Adrenal gland (tissue), 9 donors: ENCODE measurements at regions not wholly inside any gene's neighbourhood (a gene's known extent, or its start where the extent isn't known, plus 50 kb on each side); places are given as distances from the start of the nearest gene placed in this dataset.

ENCODE experiments used
- DNase-seq, 7 donors: peaks; one replicate each; pipeline ENCODE4 v3.0.0-alpha.2; 2019 to 2020
- H3K27ac ChIP-seq, 5 donors: fragments of 200-600 bp; sonication (generic) in 4 of 5; 1 replicate in 3 of 5; 2 replicates in 2 of 5; pipeline versions ENCODE4 v1.5.1 to v1.8.0; 2016 to 2020; ENCODE audit warnings: mild to moderate bottlenecking in 1 of 5
- H3K27me3 ChIP-seq: fragments of 200-600 bp; 2 replicates; pipeline ENCODE4 v1.8.0; 2021
- H3K36me3 ChIP-seq, 2 donors: fragments of 200-600 bp; replicated peaks in 1 of 2; 1 replicate in 1 of 2; 2 replicates in 1 of 2; pipeline versions ENCODE4 v1.5.1 to v1.8.0; 2018 to 2022
- H3K4me1 ChIP-seq, 2 donors: fragments of 200-600 bp; replicated peaks in 1 of 2; 1 replicate in 1 of 2; 2 replicates in 1 of 2; pipeline versions ENCODE4 v1.5.1 to v1.8.0; 2018 to 2021
- H3K4me3 ChIP-seq, 4 donors: fragments of 200-600 bp; sonication (generic) in 3 of 4; one replicate each; pipeline ENCODE4 v1.5.1; 2016 to 2018
- H3K9me3 ChIP-seq, 3 donors: fragments of 200-600 bp; sonication (generic) in 1 of 3; replicated peaks in 1 of 3; 1 replicate in 2 of 3; 2 replicates in 1 of 3; pipeline versions ENCODE4 v1.5.1 to v1.8.0; 2016 to 2021
- CTCF ChIP-seq, 6 experiments: fragments of 450-650 bp in 4 of 6; fragments of 200-600 bp in 2 of 6; sonication (generic) in 1 of 6; IDR thresholded peaks; 1 replicate in 5 of 6; 2 replicates in 1 of 6; pipeline versions ENCODE4 v1.5.1 to v1.8.0; 2016 to 2021; ENCODE audit warnings: antibody characterized with exemption in 6 of 6, mild to moderate bottlenecking in 2 of 6, moderate library complexity in 1 of 6
- POLR2A ChIP-seq, 2 donors: fragments of 450-650 bp; IDR thresholded peaks; one replicate each; pipeline ENCODE4 v1.6.1; 2017; ENCODE audit warnings: antibody characterized with exemption in 2 of 2, mild to moderate bottlenecking in 2 of 2, moderate library complexity in 1 of 2
- WGBS, 4 donors: extraction: QIAGEN DNeasy Blood & Tissue Kit in 2 of 4; methylation state at CpG; one replicate each; pipeline versions ENCODE4 v1.1.5 to v1.1.7; 2013 to 2017; 5-methylcytosine and 5-hydroxymethylcytosine counted together
- intact Hi-C, 2 donors: fragments of 100-400 bp; cut with DNase I; formaldehyde crosslinking; loops; one replicate each; pipeline versions ENCODE4 v1.14.1 to v1.15.0; 2022 to 2023
- donor health status: healthy with polysubstance abuse.
- donor health status: Bipolar disorder and iron deficiency.
- donor health status: DM: yes; HTN: yes; CAD: no.
- donor health status: DM: no; HTN: no; CAD: no.
- donor health status: DM: no; HTN: no; CAD: no.

- H3K27ac ChIP-seq = no peak overlapping the region
- H3K27me3 ChIP-seq = no peaks in the 10 kb centered on the region
- no peaks in the 10 kb centered on the region for H3K4me1 ChIP-seq
- no peaks in the 10 kb centered on the region for H3K9me3 ChIP-seq
- H3K36me3 ChIP-seq = no peaks in the 10 kb centered on the region
- DNase-seq = no peak
- 79 to 81% (median 80%) methylated on average over 4 of the region's 4 CpGs for WGBS, 4 donors
- TF ChIP-seq CTCF (IDR thresholded peaks at IDR 0.05) (no peak), POLR2A (IDR thresholded peaks at IDR 0.05) (no peak)
- intact Hi-C loops = no loop called here
- H3K4me3 ChIP-seq = no peak overlapping the region
These were observed 273.9 kb downstream of the NPR3 start for GRCh38 chr5:32984851-32985610.

GRCh38 chr5:32989815-32990214 lies 278.7 kb downstream of the NPR3 start:
- TF ChIP-seq POLR2A (IDR thresholded peaks at IDR 0.05) (no peak), CTCF (IDR thresholded peaks at IDR 0.05) (no peak)
- H3K36me3 ChIP-seq = no peaks in the 10 kb centered on the region
- WGBS, 4 donors = 83 to 97% (median 91%) methylated on average over 5 of the region's 5 CpGs

GRCh38 chr5:32990593-32991420 lies 279.7 kb downstream of the NPR3 start:
- Histone ChIP-seq H3K4me1 (no peaks in the 10 kb centered on the region), H3K27ac (no peak overlapping the region), H3K9me3 (no peaks in the 10 kb centered on the region), H3K4me3 (no peak overlapping the region), H3K36me3 (no peaks in the 10 kb centered on the region), H3K27me3 (no peaks in the 10 kb centered on the region)
- no peak for TF ChIP-seq POLR2A (IDR thresholded peaks at IDR 0.05)
- intact Hi-C loops = no loop called here
- DNase-seq = no peak
- 83 to 91% (median 90%) methylated on average over 13 of the region's 13 CpGs for WGBS, 4 donors

More at GRCh38 chr5:32989815-32990214, 278.7 kb downstream of the NPR3 start:
- H3K4me3 ChIP-seq = no peak overlapping the region
- H3K27ac ChIP-seq = no peak overlapping the region
- no peaks in the 10 kb centered on the region for H3K27me3 ChIP-seq
- H3K9me3 ChIP-seq = no peaks in the 10 kb centered on the region
- no peaks in the 10 kb centered on the region for H3K4me1 ChIP-seq
- intact Hi-C loops = no loop called here
- no peak for DNase-seq

GRCh38 chr5:32991421-32991815 lies 280.3 kb downstream of the NPR3 start:
- intact Hi-C loops = no loop called here
- no peak overlapping the region for H3K4me3 ChIP-seq
- H3K36me3 ChIP-seq = no peaks in the 10 kb centered on the region
- no peaks in the 10 kb centered on the region for H3K4me1 ChIP-seq
- TF ChIP-seq CTCF (IDR thresholded peaks at IDR 0.05) (no peak), POLR2A (IDR thresholded peaks at IDR 0.05) (no peak)
- DNase-seq = no peak
- 80 to 91% (median 89%) methylated on average over 9 of the region's 9 CpGs for WGBS, 4 donors
- no peaks in the 10 kb centered on the region for H3K27me3 ChIP-seq
- no peaks in the 10 kb centered on the region for H3K9me3 ChIP-seq
- no peak overlapping the region for H3K27ac ChIP-seq
